Peyer's patch (tissue), 4 donors: ENCODE measurements at regions not wholly inside any gene's neighbourhood (a gene's known extent, or its start where the extent isn't known, plus 50 kb on each side); places are given as distances from the start of the nearest gene placed in this dataset.

Source experiments
- DNase-seq, 3 donors: peaks; one replicate each; pipeline ENCODE4 v3.0.0-alpha.2; 2017 to 2019
- H3K27ac ChIP-seq, 4 donors: fragments of 200-600 bp; sonication (generic); one replicate each; pipeline ENCODE4 v1.5.1; 2016 to 2019
- H3K27me3 ChIP-seq, 2 donors: fragments of 200-600 bp; sonication (generic); one replicate each; pipeline ENCODE4 v1.5.1; 2019
- H3K36me3 ChIP-seq, 3 donors: fragments of 200-600 bp; sonication (generic); one replicate each; pipeline ENCODE4 v1.5.1; 2016 to 2019
- H3K4me1 ChIP-seq, 4 donors: fragments of 200-600 bp; sonication (generic); one replicate each; pipeline ENCODE4 v1.5.1; 2016 to 2019
- H3K4me3 ChIP-seq, 4 donors: fragments of 200-600 bp; sonication (generic); 1 replicate in 3 of 4; 2 replicates in 1 of 4; pipeline ENCODE4 v1.5.1; 2016 to 2019; ENCODE audit warnings: mild to moderate bottlenecking in 1 of 4
- H3K9me3 ChIP-seq, 4 donors: fragments of 200-600 bp; sonication (generic); one replicate each; pipeline ENCODE4 v1.5.1; 2016 to 2019; ENCODE audit warnings: mild to moderate bottlenecking in 1 of 4
- POLR2A ChIP-seq, 2 donors: fragments of 450-650 bp; IDR thresholded peaks; one replicate each; pipeline ENCODE4 v1.5.1; 2017; ENCODE audit warnings: antibody characterized with exemption in 2 of 2, mild to moderate bottlenecking in 2 of 2, moderate library complexity in 2 of 2
- TF ChIP-seq, protein P1 (sequence below), 6 experiments: fragments of 450-650 bp in 4 of 6; fragments of 200-600 bp in 2 of 6; sonication (generic) in 1 of 6; IDR thresholded peaks; one replicate each; pipeline ENCODE4 v1.5.1; 2017 to 2019; ENCODE audit warnings: antibody characterized with exemption in 6 of 6, mild to moderate bottlenecking in 3 of 6, moderate library complexity in 1 of 6

DNA sequence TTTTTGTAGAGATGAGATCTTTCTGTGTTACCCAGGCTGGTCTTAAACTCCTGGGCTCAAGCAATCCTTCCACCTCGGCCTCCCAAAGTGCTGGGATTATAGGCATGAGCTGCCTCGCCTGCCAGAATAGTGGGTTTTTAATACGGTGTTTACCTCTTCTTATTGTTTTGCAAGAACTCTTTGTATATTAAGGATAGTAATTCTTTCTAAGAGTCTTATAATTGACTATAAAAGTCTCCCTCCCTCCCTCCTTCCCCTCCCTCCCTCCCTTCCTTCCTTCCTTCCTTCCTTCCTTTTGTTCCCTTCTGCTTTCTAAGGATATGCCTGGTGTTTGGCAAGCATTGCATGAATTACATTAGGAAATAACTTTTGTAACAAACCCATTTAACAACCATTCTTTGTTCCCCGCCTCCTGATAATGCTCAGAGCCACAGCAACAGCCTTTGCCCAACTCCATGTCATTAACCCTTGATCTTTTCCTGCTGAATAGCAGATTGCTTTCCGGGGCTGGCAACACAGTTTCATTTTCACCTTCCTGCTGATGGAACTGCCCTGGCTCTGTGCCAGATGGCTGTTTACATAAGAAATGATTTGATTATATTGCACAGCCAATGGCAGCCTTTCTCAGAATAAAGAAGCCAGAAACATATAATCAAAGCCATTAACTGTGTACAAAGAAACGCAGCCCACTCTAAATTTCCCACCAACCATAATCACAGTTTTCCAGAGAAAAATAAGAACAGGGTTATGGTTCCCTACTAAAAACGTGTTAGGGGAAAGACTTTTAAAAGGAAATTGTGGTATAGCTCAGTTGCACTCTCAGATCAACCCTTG is 143.7 kb upstream of the PTPN1 start:
- Histone ChIP-seq H3K27ac (peak overlapping the region in 3 of 4 donors; percentile 35 to 85 (median 82)), H3K27me3 (no peaks in the 10 kb centered on the region), H3K4me1 (peaks cover 0 to 32% (median 0%) of the 10 kb centered on the region in 4 donors), H3K4me3 (no peak overlapping the region), H3K9me3 (no peaks in the 10 kb centered on the region), H3K36me3 (no peaks in the 10 kb centered on the region)
- DNase-seq, result peak; percentile 52 to 93 (median 88)
- TF ChIP-seq, protein P1, sequence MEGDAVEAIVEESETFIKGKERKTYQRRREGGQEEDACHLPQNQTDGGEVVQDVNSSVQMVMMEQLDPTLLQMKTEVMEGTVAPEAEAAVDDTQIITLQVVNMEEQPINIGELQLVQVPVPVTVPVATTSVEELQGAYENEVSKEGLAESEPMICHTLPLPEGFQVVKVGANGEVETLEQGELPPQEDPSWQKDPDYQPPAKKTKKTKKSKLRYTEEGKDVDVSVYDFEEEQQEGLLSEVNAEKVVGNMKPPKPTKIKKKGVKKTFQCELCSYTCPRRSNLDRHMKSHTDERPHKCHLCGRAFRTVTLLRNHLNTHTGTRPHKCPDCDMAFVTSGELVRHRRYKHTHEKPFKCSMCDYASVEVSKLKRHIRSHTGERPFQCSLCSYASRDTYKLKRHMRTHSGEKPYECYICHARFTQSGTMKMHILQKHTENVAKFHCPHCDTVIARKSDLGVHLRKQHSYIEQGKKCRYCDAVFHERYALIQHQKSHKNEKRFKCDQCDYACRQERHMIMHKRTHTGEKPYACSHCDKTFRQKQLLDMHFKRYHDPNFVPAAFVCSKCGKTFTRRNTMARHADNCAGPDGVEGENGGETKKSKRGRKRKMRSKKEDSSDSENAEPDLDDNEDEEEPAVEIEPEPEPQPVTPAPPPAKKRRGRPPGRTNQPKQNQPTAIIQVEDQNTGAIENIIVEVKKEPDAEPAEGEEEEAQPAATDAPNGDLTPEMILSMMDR (IDR thresholded peaks at IDR 0.05), result no peak
- TF ChIP-seq POLR2A (IDR thresholded peaks at IDR 0.05), result no peak

DNA sequence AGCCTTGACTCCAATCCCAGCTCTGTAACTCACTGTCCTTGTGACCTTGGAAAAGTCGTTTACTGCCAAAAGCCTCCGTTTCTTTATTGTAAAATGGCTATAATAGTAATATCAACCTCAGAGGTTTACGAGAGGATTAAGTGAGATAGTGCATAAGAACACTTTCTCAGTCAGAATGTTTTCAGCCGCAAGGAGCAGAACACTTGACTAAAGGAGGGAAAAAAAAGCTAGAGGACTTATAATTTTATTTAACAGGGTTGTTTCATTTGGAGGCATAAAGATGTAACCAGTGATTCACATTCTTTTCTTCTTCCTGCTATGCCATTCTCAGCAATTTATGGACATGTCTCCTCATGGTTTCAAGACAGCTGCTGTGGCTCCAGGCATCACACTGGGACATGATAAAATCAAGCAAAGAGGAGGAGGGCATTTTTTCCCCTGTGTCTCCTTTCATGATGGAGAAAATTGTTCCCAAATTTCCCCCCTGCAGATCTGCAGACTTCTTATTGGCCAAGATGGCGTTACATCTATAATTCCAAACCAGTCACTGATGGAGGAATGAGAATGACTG is 143.0 kb upstream of the PTPN1 start:
- no peaks in the 10 kb centered on the region for H3K9me3 ChIP-seq
- DNase-seq, result no peak
- TF ChIP-seq, protein P1 (IDR thresholded peaks at IDR 0.05), result no peak
- no peak for TF ChIP-seq POLR2A (IDR thresholded peaks at IDR 0.05)
- H3K4me3 ChIP-seq, result no peak overlapping the region
- H3K36me3 ChIP-seq, result no peaks in the 10 kb centered on the region
- no peaks in the 10 kb centered on the region for H3K27me3 ChIP-seq
- peak overlapping the region in 3 of 4 donors; percentile 35 to 85 (median 82) for H3K27ac ChIP-seq
- peaks cover 0 to 32% (median 0%) of the 10 kb centered on the region in 4 donors for H3K4me1 ChIP-seq

DNA sequence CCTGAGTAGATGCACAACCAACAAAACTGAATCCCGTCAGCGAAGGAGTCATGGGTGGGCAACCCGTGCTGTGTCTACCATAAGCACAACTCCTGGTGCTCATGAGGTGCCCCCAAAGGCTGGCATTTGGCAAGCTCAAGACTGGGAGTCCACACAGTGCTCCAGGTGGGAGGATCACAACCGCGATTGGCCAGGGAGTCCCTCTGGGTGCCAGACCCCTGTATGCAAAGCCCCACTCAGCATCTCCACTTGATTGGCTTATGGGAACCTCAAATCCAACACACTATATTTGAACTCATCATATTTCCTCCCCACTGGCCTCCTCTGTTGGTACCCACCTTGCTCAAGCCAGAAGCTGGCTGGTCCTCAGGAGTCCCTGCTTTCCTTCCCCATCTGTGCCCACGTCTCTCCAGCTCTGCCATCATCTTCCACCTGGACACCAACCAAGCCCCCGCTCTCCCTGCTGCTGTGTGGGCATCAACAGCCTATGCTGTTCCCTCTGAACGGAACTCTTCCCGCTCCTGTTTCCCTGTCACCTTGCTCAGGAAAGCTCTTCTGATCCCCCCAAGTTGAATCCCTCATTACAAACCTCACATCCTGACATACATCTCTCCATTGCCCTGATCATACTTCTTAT is 142.3 kb upstream of the PTPN1 start:
- DNase-seq, result no peak
- no peak overlapping the region for H3K4me3 ChIP-seq
- TF ChIP-seq, protein P1 (IDR thresholded peaks at IDR 0.05), result no peak
- no peak for TF ChIP-seq POLR2A (IDR thresholded peaks at IDR 0.05)
- H3K9me3 ChIP-seq, result no peaks in the 10 kb centered on the region
- H3K27ac ChIP-seq, result peak overlapping the region in 2 of 4 donors; percentile 82 to 85
- H3K36me3 ChIP-seq, result no peaks in the 10 kb centered on the region
- no peaks in the 10 kb centered on the region for H3K27me3 ChIP-seq
- peaks cover 0 to 33% (median 0%) of the 10 kb centered on the region in 4 donors for H3K4me1 ChIP-seq

DNA sequence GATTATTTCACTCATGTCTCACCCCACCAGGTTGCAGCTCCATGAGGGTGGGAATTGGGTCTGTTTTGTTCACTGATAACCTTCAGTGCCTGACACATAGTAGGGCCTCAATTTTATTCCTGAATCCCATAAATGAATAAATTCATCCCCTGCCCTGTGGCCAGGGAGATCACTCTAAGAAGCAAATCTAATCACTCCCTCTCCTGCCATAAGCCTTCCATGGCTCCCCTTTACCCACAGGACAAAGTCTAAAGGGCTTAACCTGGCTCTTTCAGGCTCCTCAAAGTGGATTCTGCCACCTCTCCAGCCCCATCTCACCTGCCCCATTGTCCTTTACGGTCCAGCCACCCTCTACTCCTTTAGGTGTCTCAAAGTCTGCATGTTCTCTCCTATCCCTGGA is 141.8 kb upstream of the PTPN1 start:
- Histone ChIP-seq H3K36me3 (no peaks in the 10 kb centered on the region), H3K27me3 (no peaks in the 10 kb centered on the region), H3K27ac (peak overlapping the region in 2 of 4 donors; percentile 82 to 85), H3K4me3 (no peak overlapping the region), H3K9me3 (no peaks in the 10 kb centered on the region), H3K4me1 (peaks cover 0 to 35% (median 0%) of the 10 kb centered on the region in 4 donors)
- TF ChIP-seq POLR2A (IDR thresholded peaks at IDR 0.05), result no peak
- TF ChIP-seq, protein P1 (IDR thresholded peaks at IDR 0.05), result no peak
- DNase-seq, result no peak

DNA sequence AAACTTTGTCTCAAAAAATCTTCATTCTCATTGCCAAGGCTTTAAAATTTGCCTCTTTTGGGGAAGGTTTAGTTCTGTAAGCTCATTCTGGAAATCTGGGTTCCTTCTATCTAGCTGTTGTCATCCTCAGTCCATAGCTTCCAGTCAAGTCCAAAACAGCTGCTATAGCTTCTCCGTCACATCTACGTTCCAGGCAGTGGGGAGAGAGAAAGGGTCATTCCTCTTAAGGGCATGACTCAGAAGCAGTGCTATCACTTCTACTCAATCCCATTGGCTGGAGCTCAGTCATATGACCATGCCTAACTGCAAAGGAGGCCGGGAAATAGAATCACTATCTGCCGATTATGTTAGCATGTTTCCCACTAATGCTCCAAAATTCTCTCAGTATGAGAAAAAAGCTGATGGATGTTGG is 141.4 kb upstream of the PTPN1 start:
- no peak for TF ChIP-seq POLR2A (IDR thresholded peaks at IDR 0.05)
- TF ChIP-seq, protein P1 (IDR thresholded peaks at IDR 0.05), result no peak
- Histone ChIP-seq H3K4me1 (peaks cover 0 to 35% (median 0%) of the 10 kb centered on the region in 4 donors), H3K27me3 (no peaks in the 10 kb centered on the region), H3K36me3 (no peaks in the 10 kb centered on the region), H3K27ac (peak overlapping the region in 2 of 4 donors; percentile 82 to 85), H3K4me3 (no peak overlapping the region), H3K9me3 (no peaks in the 10 kb centered on the region)
- DNase-seq, result no peak
